GM12878 (cell line): ENCODE measurements at regions not wholly inside any gene's neighbourhood (a gene's known extent, or its start where the extent isn't known, plus 50 kb on each side); places are given as distances from the start of the nearest gene placed in this dataset.

Source experiments
- POLR2A ChIP-seq: IDR thresholded peaks from 2 replicates; pipeline ENCODE4 v1.6.1; 2011; ENCODE audit warnings: low read depth, mild to moderate bottlenecking, low read length
- POLR2AphosphoS5 ChIP-seq: IDR thresholded peaks from 2 replicates; pipeline ENCODE4 v1.6.1; 2011; ENCODE audit warnings: mild to moderate bottlenecking, low read length, inconsistent platforms
- RBBP5 ChIP-seq: fragments of 200-600 bp; sonication (generic); conservative IDR thresholded peaks from 2 replicates; pipeline ENCODE4 v1.6.1; 2016
- REST ChIP-seq: IDR thresholded peaks from 2 replicates; pipeline ENCODE4 v1.6.1; 2012; ENCODE audit warnings: mild to moderate bottlenecking, low read depth, low read length
- SMAD1 ChIP-seq: fragments of 450-650 bp; IDR thresholded peaks from 2 replicates; pipeline ENCODE4 v1.6.1; 2018; ENCODE audit warnings: mild to moderate bottlenecking, low read depth; ENCODE audit not compliant: partially characterized antibody
- TAF1 ChIP-seq: IDR thresholded peaks from 2 replicates; pipeline ENCODE4 v1.6.1; 2011; ENCODE audit warnings: mild to moderate bottlenecking, low read depth, low read length, borderline replicate concordance

- TF ChIP-seq TAF1 (no peak), RBBP5 (no peak), POLR2A (no peak), REST (no peak), SMAD1 (no peak), POLR2AphosphoS5 (no peak)
These were observed 87.3 kb upstream of the INSIG1 start for GRCh38 chr7:155210356-155210755.
